Hepatocyte (in vitro differentiated cells): ENCODE measurements at regions not wholly inside any gene's neighbourhood (a gene's known extent, or its start where the extent isn't known, plus 50 kb on each side); places are given as distances from the start of the nearest gene placed in this dataset.

ENCODE experiments used
- DNase-seq: peaks from one replicate; pipeline ENCODE4 v3.0.0-alpha.2; 2016; ENCODE audit warnings: low spot score
- H2AFZ ChIP-seq: fragments of 200-600 bp; sonication (generic); 2 replicates; pipeline ENCODE4 v1.6.0; 2016; ENCODE audit warnings: antibody characterized with exemption, mild to moderate bottlenecking
- H3K27ac ChIP-seq: fragments of 200-600 bp; sonication (generic); 2 replicates; pipeline ENCODE4 v1.5.1; 2016; ENCODE audit warnings: mild to moderate bottlenecking
- H3K27me3 ChIP-seq: fragments of 200-600 bp; sonication (generic); 2 replicates; pipeline ENCODE4 v1.6.1; 2016
- H3K36me3 ChIP-seq: fragments of 200-600 bp; sonication (generic); replicated peaks from 2 replicates; pipeline ENCODE4 v1.5.1; 2016; ENCODE audit warnings: low read depth; ENCODE audit not compliant: insufficient read depth
- H3K4me1 ChIP-seq: fragments of 200-600 bp; sonication (generic); 2 replicates; pipeline ENCODE4 v1.5.1; 2016; ENCODE audit warnings: mild to moderate bottlenecking, moderate library complexity; ENCODE audit not compliant: insufficient read depth
- H3K4me2 ChIP-seq: fragments of 200-600 bp; sonication (generic); 2 replicates; pipeline ENCODE4 v1.6.0; 2016
- H3K4me3 ChIP-seq: fragments of 200-600 bp; sonication (generic); 2 replicates; pipeline ENCODE4 v1.5.1; 2016; ENCODE audit warnings: mild to moderate bottlenecking
- H3K79me2 ChIP-seq: fragments of 200-600 bp; sonication (generic); 2 replicates; pipeline ENCODE4 v1.6.0; 2017; ENCODE audit warnings: mild to moderate bottlenecking
- H3K9me2 ChIP-seq: fragments of 200-600 bp; sonication (generic); replicated peaks from 2 replicates; pipeline ENCODE4 v1.6.0; 2017; ENCODE audit warnings: mild to moderate bottlenecking; ENCODE audit not compliant: insufficient read depth
- H3K9me3 ChIP-seq: fragments of 200-600 bp; sonication (generic); 2 replicates; pipeline ENCODE4 v1.5.1; 2016; ENCODE audit warnings: low read depth, mild to moderate bottlenecking
- H4K20me1 ChIP-seq: fragments of 200-600 bp; sonication (generic); 2 replicates; pipeline ENCODE4 v1.6.0; 2016; ENCODE audit warnings: mild to moderate bottlenecking; ENCODE audit not compliant: insufficient read depth, poor library complexity, severe bottlenecking
- CTCF ChIP-seq: fragments of 200-600 bp; sonication (generic); IDR thresholded peaks from 2 replicates; pipeline ENCODE4 v1.5.1; 2016; ENCODE audit warnings: antibody characterized with exemption, mild to moderate bottlenecking; ENCODE audit not compliant: poor library complexity
- EZH2 ChIP-seq: fragments of 200-600 bp; sonication (generic); IDR thresholded peaks from 2 replicates; pipeline ENCODE4 v1.6.1; 2016; ENCODE audit warnings: antibody characterized with exemption, mild to moderate bottlenecking, borderline replicate concordance
- EZH2phosphoT487 ChIP-seq: fragments of 200-600 bp; sonication (generic); IDR thresholded peaks from one replicate; pipeline ENCODE4 v1.6.1; 2018; ENCODE audit warnings: antibody characterized with exemption, mild to moderate bottlenecking, low read depth, moderate library complexity; ENCODE audit not compliant: unreplicated experiment, severe bottlenecking
- WGBS: methylation state at CpG from one replicate; pipeline ENCODE4 v1.1.6; 2016; ENCODE audit warnings: low lambda C conversion rate; ENCODE audit errors: missing lambda C conversion rate; 5-methylcytosine and 5-hydroxymethylcytosine counted together

GRCh38 chr6:44739181-44739580 is 351.7 kb downstream of the CDC5L start:
- no peaks in the 10 kb centered on the region for H3K79me2 ChIP-seq
- H3K36me3 ChIP-seq: no peaks in the 10 kb centered on the region
- H3K4me3 ChIP-seq: no peak overlapping the region
- no peaks in the 10 kb centered on the region for H4K20me1 ChIP-seq
- H3K27me3 ChIP-seq: no peaks in the 10 kb centered on the region
- peaks cover 12% of the 10 kb centered on the region for H3K4me1 ChIP-seq
- H3K9me3 ChIP-seq: no peaks in the 10 kb centered on the region
- no peak overlapping the region for H2AFZ ChIP-seq
- TF ChIP-seq CTCF: no peak
- no peak for TF ChIP-seq EZH2phosphoT487
- no peak for TF ChIP-seq EZH2
- no peak for DNase-seq
- WGBS: 87% methylated on average over 16 of the region's 16 CpGs
- no peaks in the 10 kb centered on the region for H3K9me2 ChIP-seq
- peak overlapping the region; percentile 81 for H3K27ac ChIP-seq
- no peak overlapping the region for H3K4me2 ChIP-seq

DNA sequence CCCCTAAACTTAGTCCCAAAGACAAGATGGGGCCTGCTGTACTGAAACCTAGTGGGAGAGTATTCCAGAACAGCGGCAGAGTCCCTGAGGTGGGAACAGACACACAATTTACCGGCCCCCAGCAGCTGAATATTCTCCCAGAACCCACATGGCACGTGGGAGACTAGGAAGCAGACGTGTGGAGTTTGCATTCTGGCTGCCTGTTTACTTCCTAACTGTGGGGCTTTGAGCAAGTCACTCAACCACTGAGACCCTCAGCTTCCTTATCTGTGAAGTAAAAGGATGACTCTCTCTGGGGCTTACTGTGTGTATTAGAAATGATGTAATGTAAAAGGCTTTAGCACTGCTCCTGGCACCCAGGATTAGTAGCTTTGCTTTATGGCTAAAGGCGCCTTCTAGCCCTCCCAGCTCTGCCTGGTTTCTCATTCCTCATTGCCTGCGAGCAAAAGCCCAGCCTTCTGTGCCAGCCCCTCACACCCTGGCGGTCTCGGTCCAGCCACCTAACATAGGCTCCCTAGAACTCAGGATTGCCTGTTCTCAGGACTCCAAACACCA is 353.1 kb downstream of the CDC5L start:
- no peaks in the 10 kb centered on the region for H3K27me3 ChIP-seq
- no peak for TF ChIP-seq CTCF
- TF ChIP-seq EZH2: no peak
- H3K9me2 ChIP-seq: no peaks in the 10 kb centered on the region
- H3K36me3 ChIP-seq: no peaks in the 10 kb centered on the region
- H3K27ac ChIP-seq: no peak overlapping the region
- WGBS: 77% methylated on average over 8 of the region's 8 CpGs
- no peak overlapping the region for H3K4me3 ChIP-seq
- H4K20me1 ChIP-seq: no peaks in the 10 kb centered on the region
- H3K9me3 ChIP-seq: no peaks in the 10 kb centered on the region
- no peak overlapping the region for H3K4me2 ChIP-seq
- DNase-seq: no peak
- peaks cover 12% of the 10 kb centered on the region for H3K4me1 ChIP-seq
- no peaks in the 10 kb centered on the region for H3K79me2 ChIP-seq
- no peak overlapping the region for H2AFZ ChIP-seq

- H3K36me3 ChIP-seq: no peaks in the 10 kb centered on the region
- no peaks in the 10 kb centered on the region for H4K20me1 ChIP-seq
- H3K4me1 ChIP-seq: peaks cover 12% of the 10 kb centered on the region
- H3K4me3 ChIP-seq: no peak overlapping the region
- H3K9me2 ChIP-seq: no peaks in the 10 kb centered on the region
- H3K27me3 ChIP-seq: no peaks in the 10 kb centered on the region
- no peak overlapping the region for H2AFZ ChIP-seq
- TF ChIP-seq EZH2phosphoT487 (no peak), CTCF (no peak), EZH2 (no peak)
- WGBS: 90% methylated on average over 2 of the region's 2 CpGs
- no peak overlapping the region for H3K27ac ChIP-seq
- no peaks in the 10 kb centered on the region for H3K9me3 ChIP-seq
- no peak for DNase-seq
- H3K4me2 ChIP-seq: no peak overlapping the region
- H3K79me2 ChIP-seq: no peaks in the 10 kb centered on the region
Observed at GRCh38 chr6:44742201-44742600, 354.7 kb downstream of the CDC5L start.
